ENCODE measurements at regions not wholly inside any gene's neighbourhood (a gene's known extent, or its start where the extent isn't known, plus 50 kb on each side); places are given as distances from the start of the nearest gene placed in this dataset.
"Not testable (repeated sequence)": the region's sequence is repeated elsewhere in the genome, so short reads cannot be mapped to it uniquely, and the experiment has no call there.

DNA sequence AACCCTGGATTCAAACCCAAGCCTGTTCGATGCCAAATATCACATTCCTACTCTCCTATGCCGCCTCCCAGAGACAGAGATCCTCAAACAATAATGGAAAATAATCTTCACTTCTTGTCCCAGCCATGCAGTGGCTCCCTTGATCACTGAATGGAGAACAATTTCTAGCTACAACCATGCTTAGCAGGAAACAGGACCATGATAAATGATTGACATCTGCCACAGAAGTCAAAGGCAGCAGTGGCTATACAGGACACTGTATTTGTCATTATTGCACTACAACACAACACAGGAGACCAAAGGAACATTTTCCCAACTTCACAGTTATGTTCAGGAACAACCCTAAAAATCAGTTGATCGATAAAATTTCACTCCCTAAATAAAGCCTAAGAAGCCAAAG lies 243.3 kb upstream of the SLC7A11 start:
- no peak for DNase-seq (ENCODE audit: low spot score in 2 of 2)
- no peak for FAIRE-seq

- FAIRE-seq (no peak), DNase-seq (ENCODE audit: low spot score in 2 of 2) (no peak)
These were observed 233.0 kb upstream of the SLC7A11 start for GRCh38 chr4:138475116-138475515.

DNA sequence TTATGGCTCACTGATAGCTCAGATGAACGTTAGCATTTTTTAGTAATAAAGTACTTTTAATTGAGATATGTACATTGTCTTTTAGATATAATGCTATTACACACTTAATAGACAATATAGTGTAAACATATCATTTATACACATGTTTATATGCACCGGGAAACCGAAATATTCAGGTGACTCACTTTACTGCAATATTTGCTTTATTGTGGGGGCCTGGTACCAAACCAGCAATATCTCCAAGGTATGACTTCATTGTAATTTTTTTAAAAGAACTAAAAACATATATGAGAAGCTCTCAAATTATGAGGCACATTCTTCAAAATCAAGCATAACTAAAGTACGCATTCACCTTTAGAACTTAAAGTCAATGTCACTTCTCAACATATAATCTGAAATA lies 231.2 kb upstream of the SLC7A11 start:
- DNase-seq (ENCODE audit: low spot score in 2 of 2) (no peak), FAIRE-seq (no peak)

- FAIRE-seq (no peak), DNase-seq (ENCODE audit: low spot score in 2 of 2) (no peak)
These were observed 218.6 kb upstream of the SLC7A11 start for GRCh38 chr4:138460477-138461414.

DNA sequence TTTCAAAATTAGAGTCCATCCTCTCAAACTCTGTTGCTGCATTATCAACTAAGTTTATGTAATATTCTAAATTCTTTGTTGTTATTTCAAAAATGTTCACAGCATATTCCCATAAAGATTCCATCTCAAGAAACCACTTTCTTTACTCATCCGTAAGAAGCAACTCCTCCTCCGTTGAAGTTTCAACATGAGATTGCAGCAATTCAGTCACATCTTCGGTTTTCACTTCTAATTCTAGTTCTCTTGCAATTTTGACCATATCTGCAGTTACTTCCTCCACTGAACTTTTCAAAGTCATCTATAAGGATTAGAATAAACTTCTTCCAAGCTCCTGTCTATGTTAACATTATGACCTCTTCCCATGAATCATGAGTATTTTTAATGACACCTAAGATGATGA lies 216.6 kb upstream of the SLC7A11 start:
- no peak for DNase-seq (ENCODE audit: low spot score in 2 of 2)
- no peak for FAIRE-seq

- not testable (repeated sequence) for DNase-seq (ENCODE audit: low spot score in 2 of 2); FAIRE-seq
These were observed 214.2 kb upstream of the SLC7A11 start for GRCh38 chr4:138456349-138456748.

DNA sequence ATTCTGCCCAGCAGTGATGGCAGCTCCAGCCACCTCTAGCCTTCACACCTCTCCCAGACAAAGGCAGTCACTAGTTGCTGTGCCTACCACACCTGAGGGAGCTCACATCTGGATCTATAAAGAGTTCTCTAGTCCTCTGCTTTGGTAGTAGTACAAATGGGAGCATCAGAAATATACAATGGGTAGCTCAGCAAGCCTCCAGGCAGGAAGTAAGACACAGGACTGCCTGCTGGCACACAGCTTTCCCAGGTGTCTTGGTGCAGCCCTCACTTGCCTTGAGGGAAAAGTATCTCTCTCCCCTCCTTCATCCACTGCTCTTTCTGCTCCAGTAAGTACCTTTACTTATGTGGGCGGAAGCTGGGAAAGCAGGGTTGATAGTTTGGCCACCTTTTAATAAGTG lies 212.9 kb upstream of the SLC7A11 start:
- no peak for FAIRE-seq
- DNase-seq (ENCODE audit: low spot score in 2 of 2), result no peak

DNA sequence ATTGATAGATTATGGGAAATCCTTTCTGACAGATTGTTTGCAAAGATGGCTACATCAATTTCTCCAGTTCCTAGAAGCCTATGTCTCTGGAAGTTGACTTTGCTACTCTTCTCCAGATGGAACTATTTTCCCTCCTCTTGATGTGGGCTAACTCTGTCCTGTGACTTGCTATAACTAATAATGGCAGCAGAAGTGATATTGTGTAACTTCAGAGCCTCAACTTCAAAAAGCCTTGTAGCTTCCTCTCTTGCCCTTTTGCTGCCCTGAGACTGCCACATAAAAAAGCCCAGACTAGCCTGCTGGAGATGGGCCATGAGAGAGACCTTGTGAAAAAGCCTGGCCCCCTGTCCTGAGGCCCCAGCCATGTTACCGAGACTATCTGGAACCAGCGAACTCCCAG lies 210.7 kb upstream of the SLC7A11 start:
- FAIRE-seq (no peak), DNase-seq (ENCODE audit: low spot score in 2 of 2) (no peak)

DNA sequence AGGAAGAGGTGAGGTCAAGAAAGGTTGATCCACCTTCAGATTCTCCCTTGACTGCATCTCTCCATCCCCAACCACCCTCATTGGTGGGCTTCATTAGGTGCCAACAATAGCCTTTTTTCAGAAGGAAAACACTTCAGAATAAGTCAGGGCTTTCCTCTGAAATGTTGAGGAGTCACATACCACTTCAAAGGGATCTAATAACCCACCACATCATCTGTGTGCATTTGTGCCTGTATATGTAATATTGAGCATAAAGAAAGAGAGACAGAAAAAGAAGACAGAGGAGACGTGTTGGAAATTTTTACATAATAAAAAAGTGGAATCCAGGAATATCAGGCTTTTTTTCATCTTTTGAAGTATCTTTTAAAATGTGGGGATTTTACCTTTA lies 209.1 kb upstream of the SLC7A11 start:
- FAIRE-seq (no peak), DNase-seq (ENCODE audit: low spot score in 2 of 2) (no peak)

GRCh38 chr4:138450546-138451275 lies 208.6 kb upstream of the SLC7A11 start:
- FAIRE-seq, result no peak
- no peak for DNase-seq (ENCODE audit: low spot score in 2 of 2)

GRCh38 chr4:138449938-138450337 lies 207.8 kb upstream of the SLC7A11 start:
- DNase-seq (ENCODE audit: low spot score in 2 of 2) (no peak), FAIRE-seq (no peak)

DNA sequence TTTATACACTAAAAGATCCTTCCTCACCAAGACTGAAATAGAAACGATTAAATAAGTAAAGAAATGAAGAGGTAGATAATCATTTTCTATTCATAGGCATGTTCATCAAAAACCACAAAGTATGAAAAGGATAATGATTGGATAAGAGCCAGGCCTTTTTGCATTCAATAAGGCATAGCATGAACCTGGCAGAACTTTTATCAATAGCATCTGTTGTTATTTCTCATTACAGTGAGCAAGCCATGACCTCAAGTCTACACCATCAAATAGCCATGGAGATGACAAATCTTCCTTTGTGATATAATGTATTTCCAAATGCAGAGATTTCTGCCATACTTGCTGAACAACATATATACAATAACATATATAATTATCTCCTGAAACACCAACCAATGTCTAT lies 206.0 kb upstream of the SLC7A11 start:
- no peak for FAIRE-seq
- DNase-seq (ENCODE audit: low spot score in 2 of 2), result no peak

DNA sequence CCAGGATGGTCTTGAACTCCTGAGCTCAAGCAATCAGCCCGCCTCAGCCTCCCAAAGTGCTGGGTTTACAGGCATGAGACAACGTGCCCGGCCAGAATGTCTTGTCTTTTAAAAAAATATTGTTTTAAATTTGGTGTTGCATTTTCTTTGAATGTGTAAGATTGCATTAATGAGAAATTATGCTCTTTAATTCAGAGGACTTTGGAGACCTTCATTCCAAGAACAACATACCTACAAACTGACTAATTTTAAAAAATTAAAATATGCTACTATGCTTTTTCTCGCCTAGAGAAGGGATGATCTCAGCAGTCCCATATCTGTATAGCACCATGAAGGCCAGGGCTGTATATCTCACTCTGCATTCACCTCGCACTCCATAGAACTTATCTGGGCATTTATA lies 204.3 kb upstream of the SLC7A11 start:
- DNase-seq (ENCODE audit: low spot score in 2 of 2) (no peak), FAIRE-seq (no peak)

DNA sequence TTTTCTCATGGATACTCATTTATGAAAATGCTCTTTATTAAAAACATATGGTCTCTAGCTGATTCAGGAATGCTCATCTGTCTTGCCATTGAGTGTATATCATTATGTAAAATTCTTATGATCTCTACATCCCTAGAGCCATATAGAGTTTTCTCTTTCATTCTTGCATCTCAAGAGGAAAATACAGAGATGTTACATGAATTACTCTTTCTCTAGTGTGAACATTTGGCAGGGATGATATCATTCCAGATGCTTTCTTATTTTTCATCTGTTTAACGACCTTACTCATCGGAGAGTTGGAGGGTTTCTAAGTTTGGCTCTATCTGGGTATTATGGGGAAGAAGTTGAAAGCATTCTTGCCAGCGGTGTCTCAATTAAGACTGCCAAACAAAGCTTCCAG lies 202.9 kb upstream of the SLC7A11 start:
- DNase-seq (ENCODE audit: low spot score in 2 of 2) (no peak), FAIRE-seq (no peak)

- FAIRE-seq (no peak), DNase-seq (ENCODE audit: low spot score in 2 of 2) (no peak)
These were observed 202.1 kb upstream of the SLC7A11 start for GRCh38 chr4:138444260-138444659.

GRCh38 chr4:138439143-138439581 lies 197.0 kb upstream of the SLC7A11 start:
- DNase-seq (ENCODE audit: low spot score in 2 of 2) (no peak), FAIRE-seq (no peak)

- FAIRE-seq (no peak), DNase-seq (ENCODE audit: low spot score in 2 of 2) (no peak)
These were observed 196.5 kb upstream of the SLC7A11 start for GRCh38 chr4:138438608-138439007.

DNA sequence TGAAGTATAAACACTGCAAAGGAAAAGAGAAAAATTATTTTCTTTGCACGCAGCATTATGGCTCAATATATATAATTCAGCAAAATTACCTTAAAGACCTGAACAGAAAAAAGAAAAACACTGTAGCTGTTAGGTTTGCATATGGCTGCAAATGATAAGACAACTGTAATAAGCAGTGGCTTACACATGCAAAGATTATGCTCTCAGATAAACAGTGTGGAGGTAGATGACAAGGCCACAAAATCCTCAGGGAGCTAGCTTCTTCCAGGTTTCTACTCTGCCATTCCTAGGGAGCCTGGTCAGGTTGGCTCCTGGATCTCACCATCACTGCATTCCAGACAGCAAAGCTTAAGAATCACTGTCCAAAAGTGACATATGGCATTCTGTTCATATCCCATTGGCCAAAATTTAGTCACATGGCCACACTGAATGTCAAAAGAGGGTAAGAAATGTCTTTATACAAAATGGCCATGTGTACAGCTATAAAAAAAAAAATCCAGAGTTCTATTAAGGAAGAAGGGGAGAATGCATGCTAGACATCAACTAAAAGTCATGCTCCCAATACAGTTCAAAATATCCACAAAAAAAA lies 195.2 kb upstream of the SLC7A11 start:
- DNase-seq (ENCODE audit: low spot score in 2 of 2) (no peak), FAIRE-seq (no peak)

DNA sequence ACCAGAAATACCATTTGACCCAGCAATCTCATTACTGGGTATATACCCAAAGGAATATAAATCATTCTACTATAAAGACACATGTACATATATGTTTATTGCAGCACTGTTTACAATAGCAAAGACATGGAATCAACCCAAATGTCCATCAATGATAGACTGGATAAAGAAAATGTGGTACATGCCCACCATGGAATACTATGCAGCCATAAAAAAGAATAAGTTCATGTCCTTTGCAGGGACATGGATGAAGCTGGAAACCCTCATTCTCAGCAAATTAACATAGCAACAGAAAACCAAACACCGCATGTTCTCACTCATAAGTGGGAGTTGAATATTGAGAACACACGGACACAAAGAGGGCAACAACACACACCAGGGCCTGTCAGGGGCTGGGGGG lies 193.6 kb upstream of the SLC7A11 start:
- FAIRE-seq; DNase-seq (ENCODE audit: low spot score in 2 of 2): not testable (repeated sequence)

DNA sequence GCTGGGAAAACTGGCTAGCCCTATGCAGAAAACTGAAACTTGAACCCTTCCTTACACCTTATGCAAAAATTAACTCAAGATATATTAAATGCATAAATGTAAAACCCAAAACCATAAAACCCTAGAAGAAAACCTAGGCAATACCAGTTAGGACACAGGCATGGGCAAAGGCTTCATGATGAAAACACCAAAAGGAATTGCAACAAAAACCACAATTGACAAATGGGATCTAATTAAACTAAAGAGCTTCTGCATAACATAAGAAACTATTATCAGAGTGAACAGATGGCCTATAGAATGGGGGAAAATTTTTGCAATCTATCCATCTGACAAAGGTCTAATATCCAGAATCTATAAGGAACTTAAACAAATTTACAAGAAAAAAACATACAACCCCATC lies 192.9 kb upstream of the SLC7A11 start:
- DNase-seq (ENCODE audit: low spot score in 2 of 2); FAIRE-seq: not testable (repeated sequence)

DNA sequence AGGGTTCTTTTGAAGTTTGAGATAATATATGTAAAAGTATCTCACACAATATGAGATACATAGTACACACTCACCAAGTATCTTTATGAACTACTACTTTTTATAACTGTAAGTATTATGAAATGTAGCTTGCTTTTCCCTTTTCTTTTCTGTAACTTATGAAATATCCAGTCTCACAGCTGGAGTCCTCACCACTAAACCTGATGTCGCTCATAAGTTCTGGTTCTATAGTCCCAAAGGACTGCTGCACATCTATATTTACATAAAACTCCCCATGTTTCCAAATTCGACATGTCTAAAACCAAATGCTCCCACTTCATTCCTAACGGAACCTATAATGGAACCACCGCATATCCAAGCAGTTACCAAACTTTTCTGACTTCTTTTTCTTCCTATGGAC lies 186.5 kb upstream of the SLC7A11 start:
- no peak for DNase-seq (ENCODE audit: low spot score in 2 of 2)
- FAIRE-seq, result no peak
